ENCODE measurements at regions not wholly inside any gene's neighbourhood (a gene's known extent, or its start where the extent isn't known, plus 50 kb on each side); places are given as distances from the start of the nearest gene placed in this dataset.

GRCh38 chr3:127493924-127494646 is 96.4 kb downstream of the TPRA1 start:
- TF ChIP-seq POLR2A (IDR thresholded peaks at IDR 0.05) (no peak), CTCF (IDR thresholded peaks at IDR 0.05) (no peak)
